ENCODE measurements at regions not wholly inside any gene's neighbourhood (a gene's known extent, or its start where the extent isn't known, plus 50 kb on each side); places are given as distances from the start of the nearest gene placed in this dataset.

GRCh38 chr6:145428706-145429105 lies 306.6 kb downstream of the EPM2A start:
- no peak for TF ChIP-seq CTCF (conservative IDR thresholded peaks at IDR 0.05; ENCODE audit: low read depth, low read length)

GRCh38 chr6:145442110-145442509 lies 293.2 kb downstream of the EPM2A start:
- H3K4me3 ChIP-seq (ENCODE audit: low read depth, low read length) = no peak overlapping the region
- TF ChIP-seq CTCF (conservative IDR thresholded peaks at IDR 0.05; ENCODE audit: low read depth, low read length) = no peak
- no peak for DNase-seq (ENCODE audit: low read depth)

More at GRCh38 chr6:145428706-145429105, 306.6 kb downstream of the EPM2A start:
- DNase-seq (ENCODE audit: low read depth) = peak; percentile 4
- no peak overlapping the region for H3K4me3 ChIP-seq (ENCODE audit: low read depth, low read length)

DNA sequence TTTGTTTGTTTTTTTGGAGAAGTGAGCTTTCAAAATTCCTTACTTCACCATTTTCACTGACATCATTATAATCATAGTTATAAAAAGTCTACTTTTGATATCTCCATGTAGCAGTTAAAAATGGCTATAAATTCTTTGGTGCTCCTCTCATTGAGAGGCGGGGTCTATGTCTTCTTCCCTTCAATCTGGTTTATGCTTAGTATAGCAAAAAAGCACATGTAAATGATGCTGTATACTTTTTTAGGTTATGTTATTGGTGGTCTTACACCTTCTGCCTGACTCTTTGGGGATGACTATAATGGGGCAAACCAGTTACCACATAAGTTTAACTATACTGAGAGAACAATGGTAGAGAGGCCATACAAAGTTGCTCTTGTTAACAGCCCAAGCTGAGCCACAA lies 289.6 kb downstream of the EPM2A start:
- no peak overlapping the region for H3K4me3 ChIP-seq (ENCODE audit: low read depth, low read length)
- no peak for DNase-seq (ENCODE audit: low read depth)
- TF ChIP-seq CTCF (conservative IDR thresholded peaks at IDR 0.05; ENCODE audit: low read depth, low read length) = no peak

GRCh38 chr6:145451029-145451428 lies 284.3 kb downstream of the EPM2A start:
- DNase-seq (ENCODE audit: low read depth) = no peak
- TF ChIP-seq CTCF (conservative IDR thresholded peaks at IDR 0.05; ENCODE audit: low read depth, low read length) = no peak
- H3K4me3 ChIP-seq (ENCODE audit: low read depth, low read length) = no peak overlapping the region

GRCh38 chr6:145453376-145453775 lies 281.9 kb downstream of the EPM2A start:
- no peak overlapping the region for H3K4me3 ChIP-seq (ENCODE audit: low read depth, low read length)
- peak; percentile 24 for DNase-seq (ENCODE audit: low read depth)
- no peak for TF ChIP-seq CTCF (conservative IDR thresholded peaks at IDR 0.05; ENCODE audit: low read depth, low read length)

DNA sequence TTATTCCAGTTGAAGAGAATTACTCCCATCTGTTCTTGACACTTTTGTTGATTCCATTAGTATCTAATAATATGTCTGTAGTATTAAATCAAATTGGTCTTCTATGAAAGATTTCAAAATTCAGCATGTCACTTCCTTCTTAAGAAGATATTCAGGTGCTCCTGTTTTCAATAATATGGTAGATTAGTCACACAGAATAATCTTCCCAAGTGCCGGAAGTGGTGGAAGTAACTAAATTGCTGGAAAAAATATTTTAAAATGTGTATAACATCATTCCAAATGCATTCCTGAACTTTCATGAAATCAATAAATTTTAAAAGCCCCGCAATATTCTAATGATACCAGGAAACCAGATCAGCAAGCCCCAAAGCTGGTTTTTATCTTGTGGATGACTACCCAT lies 281.3 kb downstream of the EPM2A start:
- no peak for DNase-seq (ENCODE audit: low read depth)
- no peak overlapping the region for H3K4me3 ChIP-seq (ENCODE audit: low read depth, low read length)
- TF ChIP-seq CTCF (conservative IDR thresholded peaks at IDR 0.05; ENCODE audit: low read depth, low read length) = no peak

- TF ChIP-seq CTCF (conservative IDR thresholded peaks at IDR 0.05; ENCODE audit: low read depth, low read length) = no peak
- H3K4me3 ChIP-seq (ENCODE audit: low read depth, low read length) = no peak overlapping the region
- no peak for DNase-seq (ENCODE audit: low read depth)
These were observed 277.8 kb downstream of the EPM2A start for GRCh38 chr6:145457556-145457955.

All from choroid plexus epithelial cell (primary cell).